ENCODE measurements at regions not wholly inside any gene's neighbourhood (a gene's known extent, or its start where the extent isn't known, plus 50 kb on each side); places are given as distances from the start of the nearest gene placed in this dataset.

- no peak overlapping the region for H3K27ac ChIP-seq
- intact Hi-C loops (cut with DNase I; ENCODE audit: low total_unique reads): no loop called here
- no peak overlapping the region for H3K4me3 ChIP-seq
- DNase-seq: no peak
- no peak for TF ChIP-seq CTCF (IDR thresholded peaks at IDR 0.05)
- H3K4me1 ChIP-seq: no peaks in the 10 kb centered on the region
- no peaks in the 10 kb centered on the region for H3K27me3 ChIP-seq
- H3K36me3 ChIP-seq: no peaks in the 10 kb centered on the region
- H3K9me3 ChIP-seq: peaks cover 0 to 18% (median 8%) of the 10 kb centered on the region in 3 donors
Measured at GRCh38 chr11:42273977-42274376, 814.5 kb upstream of the LRRC4C start.

GRCh38 chr11:42296910-42297309 lies 837.5 kb upstream of the LRRC4C start:
- no peaks in the 10 kb centered on the region for H3K4me1 ChIP-seq
- no peak for TF ChIP-seq CTCF (IDR thresholded peaks at IDR 0.05)
- no peak for DNase-seq

GRCh38 chr11:42299780-42300179 lies 840.3 kb upstream of the LRRC4C start:
- Histone ChIP-seq H3K27me3 (no peaks in the 10 kb centered on the region), H3K4me1 (no peaks in the 10 kb centered on the region), H3K4me3 (no peak overlapping the region), H3K9me3 (no peaks in the 10 kb centered on the region), H3K27ac (no peak overlapping the region), H3K36me3 (no peaks in the 10 kb centered on the region)
- no peak for TF ChIP-seq CTCF (IDR thresholded peaks at IDR 0.05)
- intact Hi-C loops (cut with DNase I; ENCODE audit: low total_unique reads): no loop called here
- DNase-seq: no peak

More at GRCh38 chr11:42296910-42297309, 837.5 kb upstream of the LRRC4C start:
- Histone ChIP-seq H3K9me3 (no peaks in the 10 kb centered on the region), H3K4me3 (no peak overlapping the region), H3K27ac (no peak overlapping the region), H3K27me3 (no peaks in the 10 kb centered on the region), H3K36me3 (no peaks in the 10 kb centered on the region)
- intact Hi-C loops (cut with DNase I; ENCODE audit: low total_unique reads): no loop called here

GRCh38 chr11:42301777-42302176 lies 842.3 kb upstream of the LRRC4C start:
- Histone ChIP-seq H3K27me3 (no peaks in the 10 kb centered on the region), H3K9me3 (no peaks in the 10 kb centered on the region), H3K4me1 (no peaks in the 10 kb centered on the region), H3K4me3 (no peak overlapping the region), H3K27ac (no peak overlapping the region), H3K36me3 (no peaks in the 10 kb centered on the region)
- no peak for TF ChIP-seq CTCF (IDR thresholded peaks at IDR 0.05)
- intact Hi-C loops (cut with DNase I; ENCODE audit: low total_unique reads): no loop called here
- DNase-seq: no peak

- no peaks in the 10 kb centered on the region for H3K9me3 ChIP-seq
- peak in 1 of 2 donors; percentile 28 for DNase-seq
- H3K27me3 ChIP-seq: no peaks in the 10 kb centered on the region
- H3K36me3 ChIP-seq: no peaks in the 10 kb centered on the region
- intact Hi-C loops (cut with DNase I; ENCODE audit: low total_unique reads): no loop called here
- no peak overlapping the region for H3K27ac ChIP-seq
- no peak for TF ChIP-seq CTCF (IDR thresholded peaks at IDR 0.05)
- H3K4me3 ChIP-seq: no peak overlapping the region
- H3K4me1 ChIP-seq: no peaks in the 10 kb centered on the region
Measured at GRCh38 chr11:42311514-42311913, 852.1 kb upstream of the LRRC4C start.

- no peaks in the 10 kb centered on the region for H3K27me3 ChIP-seq
- intact Hi-C loops (cut with DNase I; ENCODE audit: low total_unique reads): no loop called here
- no peak overlapping the region for H3K27ac ChIP-seq
- no peak for DNase-seq
- no peak overlapping the region for H3K4me3 ChIP-seq
- no peaks in the 10 kb centered on the region for H3K36me3 ChIP-seq
- TF ChIP-seq CTCF (IDR thresholded peaks at IDR 0.05): no peak
- no peaks in the 10 kb centered on the region for H3K9me3 ChIP-seq
- no peaks in the 10 kb centered on the region for H3K4me1 ChIP-seq
Measured at GRCh38 chr11:42311944-42312343, 852.5 kb upstream of the LRRC4C start.

All from tibial artery (tissue), 4 donors.